ENCODE measurements at regions not wholly inside any gene's neighbourhood (a gene's known extent, or its start where the extent isn't known, plus 50 kb on each side); places are given as distances from the start of the nearest gene placed in this dataset.
A peak's percentile ranks its signal among the peaks of the same experiment; 100 is the strongest.

DNA sequence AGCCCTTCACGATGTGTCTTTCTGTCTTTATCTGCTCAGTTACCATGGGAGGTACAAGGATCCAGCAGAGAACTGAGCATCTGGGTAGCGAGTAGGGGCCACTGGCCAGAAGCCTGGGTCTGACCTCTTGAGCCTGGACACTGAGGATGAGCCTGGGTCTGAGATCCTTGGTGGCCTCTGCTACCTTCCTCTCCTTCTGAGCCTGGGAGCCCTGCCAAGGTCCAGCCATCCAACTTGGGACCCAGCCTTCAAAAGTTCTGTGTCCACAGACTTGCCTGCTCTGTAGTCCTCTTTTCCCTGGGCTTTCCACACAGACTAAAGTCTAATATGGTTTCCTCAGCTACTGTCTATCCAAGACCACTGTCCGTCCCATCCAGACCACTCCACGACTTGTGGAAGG, 60.2 kb upstream of the NAA20 start:
- H3K9me3 ChIP-seq (replicated peaks), result no peaks in the 10 kb centered on the region
- H3K36me3 ChIP-seq, result peaks cover 80% of the 10 kb centered on the region
- H3K27me3 ChIP-seq (ENCODE audit: low read depth), result no peaks in the 10 kb centered on the region
- H3K4me1 ChIP-seq, result peaks cover 17% of the 10 kb centered on the region
- TF ChIP-seq, protein P1, sequence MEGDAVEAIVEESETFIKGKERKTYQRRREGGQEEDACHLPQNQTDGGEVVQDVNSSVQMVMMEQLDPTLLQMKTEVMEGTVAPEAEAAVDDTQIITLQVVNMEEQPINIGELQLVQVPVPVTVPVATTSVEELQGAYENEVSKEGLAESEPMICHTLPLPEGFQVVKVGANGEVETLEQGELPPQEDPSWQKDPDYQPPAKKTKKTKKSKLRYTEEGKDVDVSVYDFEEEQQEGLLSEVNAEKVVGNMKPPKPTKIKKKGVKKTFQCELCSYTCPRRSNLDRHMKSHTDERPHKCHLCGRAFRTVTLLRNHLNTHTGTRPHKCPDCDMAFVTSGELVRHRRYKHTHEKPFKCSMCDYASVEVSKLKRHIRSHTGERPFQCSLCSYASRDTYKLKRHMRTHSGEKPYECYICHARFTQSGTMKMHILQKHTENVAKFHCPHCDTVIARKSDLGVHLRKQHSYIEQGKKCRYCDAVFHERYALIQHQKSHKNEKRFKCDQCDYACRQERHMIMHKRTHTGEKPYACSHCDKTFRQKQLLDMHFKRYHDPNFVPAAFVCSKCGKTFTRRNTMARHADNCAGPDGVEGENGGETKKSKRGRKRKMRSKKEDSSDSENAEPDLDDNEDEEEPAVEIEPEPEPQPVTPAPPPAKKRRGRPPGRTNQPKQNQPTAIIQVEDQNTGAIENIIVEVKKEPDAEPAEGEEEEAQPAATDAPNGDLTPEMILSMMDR (IDR thresholded peaks at IDR 0.05; ENCODE audit: borderline replicate concordance), result no peak
- H3K27ac ChIP-seq (replicated peaks), result no peak overlapping the region
- intact Hi-C loops (cut with micrococcal nuclease), result no loop called here
- DNase-seq, result no peak
- H3K4me3 ChIP-seq, result no peak overlapping the region

DNA sequence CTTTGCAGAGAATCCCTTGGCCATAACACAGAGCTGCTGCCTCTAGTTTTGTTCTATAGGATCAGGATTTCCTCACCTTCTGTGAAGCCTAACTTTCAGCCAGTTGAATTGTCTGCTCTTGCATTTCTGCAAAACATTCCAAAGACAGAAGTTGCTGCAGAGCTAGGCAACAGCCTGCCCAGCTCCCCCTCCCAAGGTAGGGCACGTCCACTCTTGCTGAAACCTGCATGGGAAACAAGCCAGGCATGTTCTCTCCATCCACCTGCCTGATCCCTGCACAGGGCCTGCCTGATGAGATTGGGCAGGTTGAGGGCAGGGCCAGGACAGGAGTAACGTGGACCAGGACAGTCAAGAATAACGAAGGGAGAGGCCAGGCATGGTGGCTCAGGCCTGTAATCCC, 58.9 kb upstream of the NAA20 start:
- TF ChIP-seq, protein P1 (IDR thresholded peaks at IDR 0.05; ENCODE audit: borderline replicate concordance), result no peak
- peaks cover 6% of the 10 kb centered on the region for H3K4me1 ChIP-seq

DNA sequence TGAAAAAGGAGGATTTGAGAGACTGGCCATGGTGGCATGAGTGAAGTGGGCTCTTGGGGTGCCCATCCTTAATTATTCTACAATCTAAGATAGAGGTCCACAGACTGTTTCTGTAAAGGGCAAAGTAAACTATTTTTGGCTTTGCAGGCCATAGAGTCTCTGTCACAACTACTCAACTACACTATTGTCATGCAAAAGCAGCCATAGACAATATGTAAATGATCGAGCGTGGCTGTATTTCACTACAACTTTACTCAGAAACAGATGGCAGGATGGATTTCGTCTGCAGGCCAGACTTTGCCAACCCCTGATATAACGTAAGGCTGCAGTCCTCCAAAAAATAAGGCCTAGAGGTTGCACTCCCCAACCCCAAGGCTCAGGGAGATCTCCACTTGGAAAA, 58.2 kb upstream of the NAA20 start:
- H3K4me1 ChIP-seq, result peaks cover 10% of the 10 kb centered on the region
- intact Hi-C loops (cut with micrococcal nuclease), result no loop called here
- no peaks in the 10 kb centered on the region for H3K27me3 ChIP-seq (ENCODE audit: low read depth)
- H3K9me3 ChIP-seq (replicated peaks), result no peaks in the 10 kb centered on the region
- TF ChIP-seq, protein P1 (IDR thresholded peaks at IDR 0.05; ENCODE audit: borderline replicate concordance), result no peak
- no peak overlapping the region for H3K27ac ChIP-seq (replicated peaks)
- peaks cover 85% of the 10 kb centered on the region for H3K36me3 ChIP-seq
- no peak for DNase-seq
- no peak overlapping the region for H3K4me3 ChIP-seq

More for the DNA sequence above, 58.9 kb upstream of the NAA20 start:
- peaks cover 80% of the 10 kb centered on the region for H3K36me3 ChIP-seq
- no peak for DNase-seq
- H3K27me3 ChIP-seq (ENCODE audit: low read depth), result no peaks in the 10 kb centered on the region
- no peak overlapping the region for H3K27ac ChIP-seq (replicated peaks)
- H3K9me3 ChIP-seq (replicated peaks), result no peaks in the 10 kb centered on the region
- H3K4me3 ChIP-seq, result no peak overlapping the region
- intact Hi-C loops (cut with micrococcal nuclease), result no loop called here

DNA sequence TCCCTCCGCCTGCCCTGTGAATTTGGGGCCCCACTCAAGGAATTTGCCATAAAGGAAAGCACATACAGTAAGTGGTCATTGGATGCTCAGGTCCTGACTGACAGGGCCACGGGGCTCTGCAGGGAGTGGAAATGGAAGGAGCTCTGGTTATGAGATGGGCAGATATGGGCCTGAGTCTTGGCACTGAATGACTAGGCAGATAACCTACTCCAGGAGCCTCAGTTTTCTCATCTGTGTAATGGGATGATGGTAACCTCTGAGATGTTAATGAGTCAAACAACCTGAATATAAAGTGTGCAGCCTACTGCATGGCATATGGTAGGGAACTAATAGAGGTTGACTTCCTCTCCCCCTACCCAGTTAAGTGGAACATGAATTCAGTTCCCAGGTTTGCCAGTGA, 56.4 kb upstream of the NAA20 start:
- no peak for DNase-seq
- TF ChIP-seq, protein P1 (IDR thresholded peaks at IDR 0.05; ENCODE audit: borderline replicate concordance), result no peak
- Histone ChIP-seq H3K27ac (replicated peaks) (no peak overlapping the region), H3K9me3 (replicated peaks) (no peaks in the 10 kb centered on the region), H3K27me3 (ENCODE audit: low read depth) (no peaks in the 10 kb centered on the region), H3K4me3 (no peak overlapping the region), H3K36me3 (peaks cover 98% of the 10 kb centered on the region), H3K4me1 (peaks cover 25% of the 10 kb centered on the region)
- intact Hi-C loops (cut with micrococcal nuclease), result no loop called here

DNA sequence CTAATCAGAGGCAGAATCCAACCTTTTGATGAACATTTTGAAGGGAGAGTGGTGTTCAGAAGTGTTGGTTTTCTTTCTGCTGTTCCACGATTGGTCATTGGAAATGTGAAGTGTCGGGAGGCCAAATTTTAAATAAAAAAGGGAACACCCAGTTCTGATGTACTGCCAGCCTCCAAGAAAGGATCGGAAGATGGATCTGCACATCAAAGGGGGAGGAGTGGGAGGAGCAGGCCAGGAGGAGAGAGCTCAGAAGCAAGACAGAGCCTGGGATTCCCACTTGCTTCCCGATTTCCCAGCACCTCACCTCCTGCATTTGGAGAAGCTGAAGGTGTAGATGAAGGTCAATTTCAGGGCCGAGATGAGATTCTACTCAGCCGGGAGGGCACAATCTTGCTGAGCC, 55.9 kb upstream of the NAA20 start:
- intact Hi-C loops (cut with micrococcal nuclease), result no loop called here
- Histone ChIP-seq H3K9me3 (replicated peaks) (no peaks in the 10 kb centered on the region), H3K4me1 (peaks cover 31% of the 10 kb centered on the region), H3K27ac (replicated peaks) (no peak overlapping the region), H3K27me3 (ENCODE audit: low read depth) (no peaks in the 10 kb centered on the region), H3K36me3 (peaks cover 100% of the 10 kb centered on the region), H3K4me3 (no peak overlapping the region)
- DNase-seq, result no peak
- TF ChIP-seq, protein P1 (IDR thresholded peaks at IDR 0.05; ENCODE audit: borderline replicate concordance), result no peak

DNA sequence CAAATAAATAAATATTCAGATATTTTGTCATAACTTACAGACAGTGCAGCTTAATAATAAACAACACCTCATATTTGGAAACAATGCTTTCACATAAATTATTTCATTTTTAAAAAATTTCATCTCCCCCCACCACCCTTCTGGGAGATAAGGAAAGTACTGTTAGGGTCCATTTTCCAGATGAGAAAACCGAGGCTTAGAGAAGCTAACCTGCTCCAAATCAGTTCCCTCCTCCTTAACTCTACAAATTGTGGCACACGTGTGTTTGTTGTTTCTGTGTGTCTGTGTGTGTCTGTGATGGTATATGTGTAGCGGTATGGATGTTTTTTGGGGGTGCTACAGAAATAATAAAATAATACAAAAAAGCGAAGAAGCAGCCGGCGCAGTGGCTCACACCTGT, 54.2 kb upstream of the NAA20 start:
- H3K36me3 ChIP-seq, result peaks cover 99% of the 10 kb centered on the region
- peaks cover 47% of the 10 kb centered on the region for H3K4me1 ChIP-seq
- intact Hi-C loops (cut with micrococcal nuclease), result no loop called here
- H3K4me3 ChIP-seq, result no peak overlapping the region
- peak overlapping the region; percentile 19 for H3K27ac ChIP-seq (replicated peaks)
- no peak for DNase-seq
- no peaks in the 10 kb centered on the region for H3K27me3 ChIP-seq (ENCODE audit: low read depth)
- H3K9me3 ChIP-seq (replicated peaks), result no peaks in the 10 kb centered on the region
- TF ChIP-seq, protein P1 (IDR thresholded peaks at IDR 0.05; ENCODE audit: borderline replicate concordance), result no peak
